HL-60 (cell line): ENCODE measurements at regions not wholly inside any gene's neighbourhood (a gene's known extent, or its start where the extent isn't known, plus 50 kb on each side); places are given as distances from the start of the nearest gene placed in this dataset.

ENCODE experiments used
- POLR2AphosphoS5 ChIP-seq: IDR thresholded peaks from 2 replicates; pipeline ENCODE4 v1.6.1; 2012; ENCODE audit warnings: low read depth
- SPI1 ChIP-seq: IDR thresholded peaks from 2 replicates; pipeline ENCODE4 v1.6.1; 2012; ENCODE audit warnings: low read depth, mild to moderate bottlenecking, borderline replicate concordance
- TF ChIP-seq, protein P1 (sequence below): IDR thresholded peaks from one replicate; pipeline ENCODE4 v1.5.1; 2011; ENCODE audit warnings: low read length, control low read depth, inconsistent platforms; ENCODE audit not compliant: insufficient read depth

DNA sequence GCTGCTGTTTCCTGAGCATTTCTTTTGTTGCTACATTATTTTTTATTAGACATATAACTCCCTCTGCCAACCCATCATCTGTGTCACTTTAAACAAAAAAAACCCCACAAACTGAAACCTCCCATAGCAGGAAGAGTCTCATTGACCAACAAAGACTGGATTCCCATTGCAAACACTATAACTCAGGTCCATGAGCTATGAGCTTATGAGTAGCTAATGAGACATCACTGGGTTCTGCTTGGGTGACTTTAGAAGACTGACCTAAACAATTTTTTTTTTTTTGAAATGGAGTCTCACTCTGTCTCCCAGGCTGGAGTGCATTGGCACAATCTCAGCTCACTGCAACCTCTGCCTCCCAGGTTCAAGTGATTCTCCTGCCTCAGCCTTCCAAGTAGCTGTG, 212.8 kb downstream of the LTN1 start:
- TF ChIP-seq, protein P1, sequence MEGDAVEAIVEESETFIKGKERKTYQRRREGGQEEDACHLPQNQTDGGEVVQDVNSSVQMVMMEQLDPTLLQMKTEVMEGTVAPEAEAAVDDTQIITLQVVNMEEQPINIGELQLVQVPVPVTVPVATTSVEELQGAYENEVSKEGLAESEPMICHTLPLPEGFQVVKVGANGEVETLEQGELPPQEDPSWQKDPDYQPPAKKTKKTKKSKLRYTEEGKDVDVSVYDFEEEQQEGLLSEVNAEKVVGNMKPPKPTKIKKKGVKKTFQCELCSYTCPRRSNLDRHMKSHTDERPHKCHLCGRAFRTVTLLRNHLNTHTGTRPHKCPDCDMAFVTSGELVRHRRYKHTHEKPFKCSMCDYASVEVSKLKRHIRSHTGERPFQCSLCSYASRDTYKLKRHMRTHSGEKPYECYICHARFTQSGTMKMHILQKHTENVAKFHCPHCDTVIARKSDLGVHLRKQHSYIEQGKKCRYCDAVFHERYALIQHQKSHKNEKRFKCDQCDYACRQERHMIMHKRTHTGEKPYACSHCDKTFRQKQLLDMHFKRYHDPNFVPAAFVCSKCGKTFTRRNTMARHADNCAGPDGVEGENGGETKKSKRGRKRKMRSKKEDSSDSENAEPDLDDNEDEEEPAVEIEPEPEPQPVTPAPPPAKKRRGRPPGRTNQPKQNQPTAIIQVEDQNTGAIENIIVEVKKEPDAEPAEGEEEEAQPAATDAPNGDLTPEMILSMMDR = no peak
- TF ChIP-seq POLR2AphosphoS5 (no peak), SPI1 (no peak)
